GM12891 (cell line): ENCODE measurements at regions not wholly inside any gene's neighbourhood (a gene's known extent, or its start where the extent isn't known, plus 50 kb on each side); places are given as distances from the start of the nearest gene placed in this dataset.

Experiments
- POLR2A ChIP-seq: IDR thresholded peaks from 2 replicates; pipeline ENCODE4 v1.6.1; 2011; ENCODE audit warnings: low read depth, low read length, control low read depth
- POLR2AphosphoS5 ChIP-seq: IDR thresholded peaks from 2 replicates; pipeline ENCODE4 v1.6.1; 2011; ENCODE audit warnings: low read depth, low read length, control low read depth

GRCh38 chr6:93954584-93954983 is 535.2 kb upstream of the EPHA7 start:
- no peak for TF ChIP-seq POLR2A
- TF ChIP-seq POLR2AphosphoS5, result no peak
